ENCODE measurements at regions not wholly inside any gene's neighbourhood (a gene's known extent, or its start where the extent isn't known, plus 50 kb on each side); places are given as distances from the start of the nearest gene placed in this dataset.
"Not testable (repeated sequence)": the region's sequence is repeated elsewhere in the genome, so short reads cannot be mapped to it uniquely, and the experiment has no call there.

DNA sequence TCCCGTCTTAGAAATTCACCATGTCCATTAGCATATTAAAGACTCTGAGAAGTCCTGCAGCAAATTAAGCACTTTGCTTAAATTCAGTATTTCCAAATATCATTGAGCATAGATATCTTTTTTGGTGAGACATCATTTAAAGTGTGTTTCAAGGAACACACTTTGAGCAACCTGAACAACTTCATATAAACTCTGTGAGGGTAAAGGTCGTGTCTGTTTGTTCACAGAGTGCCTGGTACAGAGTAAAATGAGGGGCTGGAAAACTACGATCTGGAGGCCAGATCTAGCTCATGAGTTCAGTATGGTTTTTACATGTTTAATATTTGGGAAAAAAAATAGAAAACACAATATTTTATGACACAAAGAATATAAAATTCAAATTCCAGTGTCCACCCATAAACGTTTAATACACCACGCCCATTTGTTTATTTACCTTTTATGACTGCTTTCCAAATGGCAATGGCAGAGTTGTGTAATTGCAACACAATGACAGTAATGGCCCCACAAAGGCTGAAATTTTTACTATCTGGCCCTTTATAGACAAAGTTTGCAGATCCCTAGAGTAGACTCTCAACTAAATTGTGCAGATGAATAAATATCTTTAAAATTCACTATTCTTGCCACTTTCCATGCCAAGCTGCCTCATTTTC is 67.4 kb downstream of the SNTN start:
- no peaks in the 10 kb centered on the region for H3K36me3 ChIP-seq
- H3K4me3 ChIP-seq, result no peak overlapping the region
- intact Hi-C loops (cut with DNase I; ENCODE audit: low total_unique reads), result no loop called here
- no peak overlapping the region for H3K27ac ChIP-seq
- H3K9me3 ChIP-seq, result peaks cover 0 to 8% of the 10 kb centered on the region in 2 donors
- no peak for DNase-seq (ENCODE audit: low spot score in 2 of 2)
- no peak for TF ChIP-seq POLR2AphosphoS5 (IDR thresholded peaks at IDR 0.05)
- TF ChIP-seq, protein P1, sequence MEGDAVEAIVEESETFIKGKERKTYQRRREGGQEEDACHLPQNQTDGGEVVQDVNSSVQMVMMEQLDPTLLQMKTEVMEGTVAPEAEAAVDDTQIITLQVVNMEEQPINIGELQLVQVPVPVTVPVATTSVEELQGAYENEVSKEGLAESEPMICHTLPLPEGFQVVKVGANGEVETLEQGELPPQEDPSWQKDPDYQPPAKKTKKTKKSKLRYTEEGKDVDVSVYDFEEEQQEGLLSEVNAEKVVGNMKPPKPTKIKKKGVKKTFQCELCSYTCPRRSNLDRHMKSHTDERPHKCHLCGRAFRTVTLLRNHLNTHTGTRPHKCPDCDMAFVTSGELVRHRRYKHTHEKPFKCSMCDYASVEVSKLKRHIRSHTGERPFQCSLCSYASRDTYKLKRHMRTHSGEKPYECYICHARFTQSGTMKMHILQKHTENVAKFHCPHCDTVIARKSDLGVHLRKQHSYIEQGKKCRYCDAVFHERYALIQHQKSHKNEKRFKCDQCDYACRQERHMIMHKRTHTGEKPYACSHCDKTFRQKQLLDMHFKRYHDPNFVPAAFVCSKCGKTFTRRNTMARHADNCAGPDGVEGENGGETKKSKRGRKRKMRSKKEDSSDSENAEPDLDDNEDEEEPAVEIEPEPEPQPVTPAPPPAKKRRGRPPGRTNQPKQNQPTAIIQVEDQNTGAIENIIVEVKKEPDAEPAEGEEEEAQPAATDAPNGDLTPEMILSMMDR (IDR thresholded peaks at IDR 0.05), result no peak
- TF ChIP-seq POLR2A (IDR thresholded peaks at IDR 0.05), result no peak
- no peaks in the 10 kb centered on the region for H3K4me1 ChIP-seq
- no peaks in the 10 kb centered on the region for H3K27me3 ChIP-seq

DNA sequence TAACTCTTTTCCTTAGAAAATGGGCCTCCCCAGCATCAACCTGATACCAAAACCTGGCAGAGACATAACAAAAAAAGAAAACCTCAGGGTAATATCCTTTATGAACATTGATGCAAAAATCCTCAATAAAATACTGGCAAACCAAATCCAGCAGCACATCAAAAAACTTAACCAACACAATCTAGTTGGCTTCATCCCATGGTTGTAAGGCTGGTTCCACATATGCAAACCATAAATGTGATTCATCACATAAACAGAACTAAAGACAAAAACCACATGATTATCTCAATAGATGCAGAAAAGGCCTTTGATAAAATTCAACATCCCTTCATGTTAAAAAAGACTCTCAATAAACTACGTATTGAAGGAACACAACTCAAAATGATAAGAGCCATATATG is 68.5 kb downstream of the SNTN start:
- H3K4me1 ChIP-seq; H3K4me3 ChIP-seq; H3K9me3 ChIP-seq; intact Hi-C loops (cut with DNase I; ENCODE audit: low total_unique reads); H3K36me3 ChIP-seq; DNase-seq (ENCODE audit: low spot score in 2 of 2); H3K27me3 ChIP-seq; H3K27ac ChIP-seq: not testable (repeated sequence)

GRCh38 chr3:63724987-63725386 is 72.5 kb downstream of the SNTN start:
- no peaks in the 10 kb centered on the region for H3K27me3 ChIP-seq
- H3K4me3 ChIP-seq, result no peak overlapping the region
- H3K9me3 ChIP-seq, result peaks cover 0 to 8% of the 10 kb centered on the region in 2 donors
- H3K27ac ChIP-seq, result no peak overlapping the region
- intact Hi-C loops (cut with DNase I; ENCODE audit: low total_unique reads), result no loop called here
- TF ChIP-seq, protein P1 (IDR thresholded peaks at IDR 0.05), result no peak
- TF ChIP-seq POLR2AphosphoS5 (IDR thresholded peaks at IDR 0.05) (no peak), POLR2A (IDR thresholded peaks at IDR 0.05) (no peak)
- no peaks in the 10 kb centered on the region for H3K36me3 ChIP-seq
- DNase-seq (ENCODE audit: low spot score in 2 of 2), result no peak
- no peaks in the 10 kb centered on the region for H3K4me1 ChIP-seq

- intact Hi-C loops (cut with DNase I; ENCODE audit: low total_unique reads), result no loop called here
- DNase-seq (ENCODE audit: low spot score in 2 of 2), result no peak
- no peaks in the 10 kb centered on the region for H3K4me1 ChIP-seq
- H3K27ac ChIP-seq, result no peak overlapping the region
- TF ChIP-seq POLR2AphosphoS5 (IDR thresholded peaks at IDR 0.05), result no peak
- TF ChIP-seq POLR2A (IDR thresholded peaks at IDR 0.05), result no peak
- TF ChIP-seq, protein P1 (IDR thresholded peaks at IDR 0.05), result no peak
- H3K9me3 ChIP-seq, result peaks cover 0 to 7% of the 10 kb centered on the region in 2 donors
- H3K36me3 ChIP-seq, result no peaks in the 10 kb centered on the region
- no peaks in the 10 kb centered on the region for H3K27me3 ChIP-seq
- H3K4me3 ChIP-seq, result no peak overlapping the region
These were observed 74.2 kb downstream of the SNTN start for GRCh38 chr3:63726656-63727055.

- DNase-seq (ENCODE audit: low spot score in 2 of 2), result no peak
- intact Hi-C loops (cut with DNase I; ENCODE audit: low total_unique reads), result no loop called here
- TF ChIP-seq, protein P1 (IDR thresholded peaks at IDR 0.05), result no peak
- TF ChIP-seq POLR2AphosphoS5 (IDR thresholded peaks at IDR 0.05) (no peak), POLR2A (IDR thresholded peaks at IDR 0.05) (no peak)
- Histone ChIP-seq H3K4me3 (no peak overlapping the region), H3K36me3 (no peaks in the 10 kb centered on the region), H3K27me3 (no peaks in the 10 kb centered on the region), H3K4me1 (no peaks in the 10 kb centered on the region), H3K9me3 (peaks cover 0 to 1% of the 10 kb centered on the region in 2 donors), H3K27ac (no peak overlapping the region)
These were observed 74.8 kb downstream of the SNTN start for GRCh38 chr3:63727233-63727632.

GRCh38 chr3:63731866-63732265 is 79.4 kb downstream of the SNTN start:
- no peak for TF ChIP-seq POLR2A (IDR thresholded peaks at IDR 0.05)
- Histone ChIP-seq H3K27ac (no peak overlapping the region), H3K36me3 (no peaks in the 10 kb centered on the region), H3K4me1 (no peaks in the 10 kb centered on the region), H3K4me3 (no peak overlapping the region), H3K27me3 (no peaks in the 10 kb centered on the region), H3K9me3 (no peaks in the 10 kb centered on the region)
- DNase-seq (ENCODE audit: low spot score in 2 of 2), result no peak
- intact Hi-C loops (cut with DNase I; ENCODE audit: low total_unique reads), result no loop called here

DNA sequence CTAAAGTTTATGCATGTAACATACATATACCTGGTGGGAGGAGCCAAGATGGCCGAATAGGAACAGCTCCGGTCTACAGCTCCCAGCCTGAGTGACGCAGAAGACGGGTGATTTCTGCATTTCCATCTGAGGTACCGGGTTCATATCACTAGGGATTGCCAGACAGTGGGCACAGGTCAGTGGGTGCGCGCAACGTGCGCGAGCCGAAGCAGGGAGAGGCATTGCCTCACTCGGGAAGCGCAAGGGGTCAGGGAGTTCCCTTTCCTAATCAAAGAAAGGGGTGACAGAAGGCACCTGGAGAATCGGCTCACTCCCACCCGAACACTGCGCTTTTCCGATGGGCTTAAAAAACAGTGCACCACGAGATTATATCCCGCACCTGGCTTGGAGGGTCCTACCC is 80.8 kb downstream of the SNTN start:
- intact Hi-C loops (cut with DNase I; ENCODE audit: low total_unique reads); H3K27ac ChIP-seq: not testable (repeated sequence)

DNA sequence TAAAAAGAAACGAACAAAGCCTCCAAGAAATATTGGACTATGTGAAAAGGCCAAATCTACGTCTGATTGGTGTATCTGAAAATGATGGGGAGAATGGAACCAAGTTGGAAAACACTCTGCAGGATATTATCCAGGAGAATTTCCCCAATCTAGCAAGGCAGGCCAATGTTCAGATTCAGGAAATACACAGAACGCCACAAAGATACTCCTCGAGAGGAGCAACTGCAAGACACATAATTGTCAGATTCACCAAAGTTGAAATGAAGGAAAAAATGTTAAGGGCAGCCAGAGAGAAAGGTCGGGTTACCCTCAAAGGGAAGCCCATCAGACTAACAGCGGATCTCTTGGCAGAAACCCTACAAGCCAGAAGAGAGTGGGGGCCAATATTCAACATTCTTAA is 82.2 kb downstream of the SNTN start:
- H3K36me3 ChIP-seq; DNase-seq (ENCODE audit: low spot score in 2 of 2); intact Hi-C loops (cut with DNase I; ENCODE audit: low total_unique reads); H3K4me3 ChIP-seq; H3K4me1 ChIP-seq; H3K9me3 ChIP-seq; H3K27me3 ChIP-seq; H3K27ac ChIP-seq: not testable (repeated sequence)

More for the DNA sequence above, 80.8 kb downstream of the SNTN start:
- H3K4me3 ChIP-seq; H3K27me3 ChIP-seq; H3K4me1 ChIP-seq; H3K36me3 ChIP-seq; H3K9me3 ChIP-seq; DNase-seq (ENCODE audit: low spot score in 2 of 2): not testable (repeated sequence)

GRCh38 chr3:63736757-63737156 is 82.3 kb upstream of the C3orf49 start:
- intact Hi-C loops (cut with DNase I; ENCODE audit: low total_unique reads); H3K27ac ChIP-seq: not testable (repeated sequence)

More at GRCh38 chr3:63736757-63737156, 82.3 kb upstream of the C3orf49 start:
- not testable (repeated sequence) for H3K4me3 ChIP-seq; DNase-seq (ENCODE audit: low spot score in 2 of 2); H3K4me1 ChIP-seq; H3K27me3 ChIP-seq; H3K9me3 ChIP-seq; H3K36me3 ChIP-seq

Data from breast epithelium (tissue), 4 donors.